ENCODE measurements at regions not wholly inside any gene's neighbourhood (a gene's known extent, or its start where the extent isn't known, plus 50 kb on each side); places are given as distances from the start of the nearest gene placed in this dataset.

GRCh38 chr5:173735691-173736090 lies 119.2 kb upstream of the BOD1 start (continued):
- TF ChIP-seq CTCF (IDR thresholded peaks at IDR 0.05; ENCODE audit: control extremely low read depth in 1 of 3, insufficient read depth in 1 of 3, low read depth in 1 of 3, low read length in 3 of 3), result no peak
- no peak for TF ChIP-seq BCL11A (IDR thresholded peaks at IDR 0.05; ENCODE audit: low read depth in 2 of 2, low read length in 2 of 2)
- no peak for TF ChIP-seq CHD7 (IDR thresholded peaks at IDR 0.05; ENCODE audit: insufficient replicate concordance, low read length)
- TF ChIP-seq EZH2 (IDR thresholded peaks at IDR 0.05; ENCODE audit: low read depth, low read length, severe bottlenecking), result no peak
- TF ChIP-seq EP300 (IDR thresholded peaks at IDR 0.05; ENCODE audit: borderline replicate concordance in 1 of 2, low read depth in 2 of 2, low read length in 2 of 2), result no peak
